ENCODE measurements at regions not wholly inside any gene's neighbourhood (a gene's known extent, or its start where the extent isn't known, plus 50 kb on each side); places are given as distances from the start of the nearest gene placed in this dataset.
"Not testable (repeated sequence)": the region's sequence is repeated elsewhere in the genome, so short reads cannot be mapped to it uniquely, and the experiment has no call there.

- DNase-seq (ENCODE audit: low read depth, low spot score); POLR2A ChIA-PET; H3K4me3 ChIP-seq (ENCODE audit: low read depth, low read length); CTCF ChIA-PET: not testable (repeated sequence)
Measured at GRCh38 chr10:42533866-42534265, 104.5 kb downstream of the ZNF33B start.

GRCh38 chr10:42532996-42533395, 105.4 kb downstream of the ZNF33B start:
- no peak for DNase-seq (ENCODE audit: low read depth, low spot score)
- ChIA-PET CTCF (no interaction called here), POLR2A (no interaction called here)
- no peak overlapping the region for H3K4me3 ChIP-seq (ENCODE audit: low read depth, low read length)
- no peak for TF ChIP-seq CTCF (IDR thresholded peaks at IDR 0.05; ENCODE audit: insufficient read depth, low read length, missing control alignments)

- TF ChIP-seq CTCF (IDR thresholded peaks at IDR 0.05; ENCODE audit: insufficient read depth, low read length, missing control alignments), result no peak
- DNase-seq (ENCODE audit: low read depth, low spot score), result no peak
- POLR2A ChIA-PET, result no interaction called here
- CTCF ChIA-PET, result no interaction called here
- no peak overlapping the region for H3K4me3 ChIP-seq (ENCODE audit: low read depth, low read length)
Measured at GRCh38 chr10:42523098-42523497, 115.3 kb downstream of the ZNF33B start.

- CTCF ChIA-PET, result no interaction called here
- no peak for TF ChIP-seq CTCF (IDR thresholded peaks at IDR 0.05; ENCODE audit: insufficient read depth, low read length, missing control alignments)
- H3K4me3 ChIP-seq (ENCODE audit: low read depth, low read length), result no peak overlapping the region
- DNase-seq (ENCODE audit: low read depth, low spot score), result no peak
- POLR2A ChIA-PET, result no interaction called here
Measured at GRCh38 chr10:42519761-42520460, 118.5 kb downstream of the ZNF33B start.

- ChIA-PET CTCF (no interaction called here), POLR2A (no interaction called here)
- no peak overlapping the region for H3K4me3 ChIP-seq (ENCODE audit: low read depth, low read length)
- no peak for DNase-seq (ENCODE audit: low read depth, low spot score)
- no peak for TF ChIP-seq CTCF (IDR thresholded peaks at IDR 0.05; ENCODE audit: insufficient read depth, low read length, missing control alignments)
Measured at GRCh38 chr10:42519079-42519478, 119.3 kb downstream of the ZNF33B start.

- ChIA-PET CTCF (no interaction called here), POLR2A (no interaction called here)
- no peak overlapping the region for H3K4me3 ChIP-seq (ENCODE audit: low read depth, low read length)
- TF ChIP-seq CTCF (IDR thresholded peaks at IDR 0.05; ENCODE audit: insufficient read depth, low read length, missing control alignments), result no peak
- no peak for DNase-seq (ENCODE audit: low read depth, low spot score)
Measured at GRCh38 chr10:42513921-42514320, 124.4 kb downstream of the ZNF33B start.

- DNase-seq (ENCODE audit: low read depth, low spot score), result no peak
- POLR2A ChIA-PET, result no interaction called here
- no peak for TF ChIP-seq CTCF (IDR thresholded peaks at IDR 0.05; ENCODE audit: insufficient read depth, low read length, missing control alignments)
- CTCF ChIA-PET, result no interaction called here
- no peak overlapping the region for H3K4me3 ChIP-seq (ENCODE audit: low read depth, low read length)
Measured at GRCh38 chr10:42491801-42492200, 146.6 kb downstream of the ZNF33B start.
